GM12874 (cell line): ENCODE measurements at regions not wholly inside any gene's neighbourhood (a gene's known extent, or its start where the extent isn't known, plus 50 kb on each side); places are given as distances from the start of the nearest gene placed in this dataset.

ENCODE experiments used
- CTCF ChIP-seq: IDR thresholded peaks from 2 replicates; pipeline ENCODE4 v1.5.1; 2011; ENCODE audit warnings: low read depth, mild to moderate bottlenecking, control low read depth, low read length, moderate library complexity; ENCODE audit not compliant: insufficient read depth

- no peak for TF ChIP-seq CTCF
Measured at GRCh38 chr3:178096955-178097354, 439.3 kb upstream of the KCNMB2 start.

- TF ChIP-seq CTCF, result no peak
Measured at GRCh38 chr3:178097576-178097975, 438.7 kb upstream of the KCNMB2 start.

- TF ChIP-seq CTCF, result no peak
Measured at GRCh38 chr3:178099274-178099673, 437.0 kb upstream of the KCNMB2 start.

GRCh38 chr3:178099862-178100261 lies 436.4 kb upstream of the KCNMB2 start:
- no peak for TF ChIP-seq CTCF

- TF ChIP-seq CTCF, result no peak
Measured at GRCh38 chr3:178100908-178101307, 435.3 kb upstream of the KCNMB2 start.

- TF ChIP-seq CTCF, result no peak
Measured at GRCh38 chr3:178103140-178103539, 433.1 kb upstream of the KCNMB2 start.

- TF ChIP-seq CTCF, result no peak
Measured at GRCh38 chr3:178107804-178108203, 428.4 kb upstream of the KCNMB2 start.

- TF ChIP-seq CTCF, result no peak
Measured at GRCh38 chr3:178109691-178110090, 426.5 kb upstream of the KCNMB2 start.
